Progenitor cell of endocrine pancreas (in vitro differentiated cells): ENCODE measurements at regions not wholly inside any gene's neighbourhood (a gene's known extent, or its start where the extent isn't known, plus 50 kb on each side); places are given as distances from the start of the nearest gene placed in this dataset.
"Not testable (repeated sequence)": the region's sequence is repeated elsewhere in the genome, so short reads cannot be mapped to it uniquely, and the experiment has no call there.

Experiments
- DNase-seq: peaks from one replicate; pipeline ENCODE4 v3.0.0; 2021; ENCODE audit warnings: low spot score; ENCODE audit not compliant: unreplicated experiment
- H3K27ac Mint-ChIP-seq: 2 replicates; pipeline ENCODE4 v1.8.0; 2021; ENCODE audit warnings: mild to moderate bottlenecking, moderate library complexity, mixed read lengths
- H3K27me3 Mint-ChIP-seq: 2 replicates; pipeline ENCODE4 v1.8.0; 2021; ENCODE audit warnings: mixed read lengths
- H3K36me3 Mint-ChIP-seq: 2 replicates; pipeline ENCODE4 v1.8.0; 2022; ENCODE audit warnings: mixed read lengths; ENCODE audit not compliant: insufficient read depth
- H3K4me1 Mint-ChIP-seq: 2 replicates; pipeline ENCODE4 v1.8.0; 2021; ENCODE audit warnings: low read depth, mixed read lengths
- H3K4me3 Mint-ChIP-seq: 2 replicates; pipeline ENCODE4 v1.8.0; 2021; ENCODE audit warnings: low read depth, mild to moderate bottlenecking, moderate library complexity, mixed read lengths
- H3K9me3 Mint-ChIP-seq: 2 replicates; pipeline ENCODE4 v1.8.0; 2021; ENCODE audit warnings: low read depth, mixed read lengths
- TF ChIP-seq, protein P1 (sequence below): fragments of 200-600 bp; sonication (generic); IDR thresholded peaks from one replicate; pipeline ENCODE4 v1.5.0; 2021; ENCODE audit warnings: antibody characterized with exemption, mild to moderate bottlenecking; ENCODE audit not compliant: unreplicated experiment

DNA sequence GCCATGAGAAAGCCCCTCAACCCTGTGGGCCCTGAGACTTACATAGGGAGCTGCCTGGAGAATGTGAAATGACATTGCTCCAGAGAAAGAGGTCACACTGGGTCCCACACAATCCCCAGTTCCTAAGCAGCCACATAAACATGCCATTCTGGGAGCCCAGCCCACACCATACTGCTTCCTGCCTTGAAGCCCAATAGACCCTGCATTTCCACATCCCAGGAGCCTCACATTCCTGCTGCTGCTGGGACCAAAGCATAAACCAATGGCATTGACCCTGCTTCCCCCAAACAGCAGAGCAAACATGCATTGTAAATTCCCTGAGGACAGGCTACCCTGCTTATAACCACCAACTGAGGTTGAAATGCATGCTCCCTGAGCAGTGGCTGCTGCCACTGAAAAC is 1117.6 kb upstream of the SLC39A10 start:
- Mint-ChIP-seq H3K36me3 (no peaks in the 10 kb centered on the region), H3K27me3 (no peaks in the 10 kb centered on the region), H3K9me3 (peaks cover 14% of the 10 kb centered on the region), H3K4me1 (no peaks in the 10 kb centered on the region), H3K27ac (no peak overlapping the region), H3K4me3 (no peak overlapping the region)
- TF ChIP-seq, protein P1, sequence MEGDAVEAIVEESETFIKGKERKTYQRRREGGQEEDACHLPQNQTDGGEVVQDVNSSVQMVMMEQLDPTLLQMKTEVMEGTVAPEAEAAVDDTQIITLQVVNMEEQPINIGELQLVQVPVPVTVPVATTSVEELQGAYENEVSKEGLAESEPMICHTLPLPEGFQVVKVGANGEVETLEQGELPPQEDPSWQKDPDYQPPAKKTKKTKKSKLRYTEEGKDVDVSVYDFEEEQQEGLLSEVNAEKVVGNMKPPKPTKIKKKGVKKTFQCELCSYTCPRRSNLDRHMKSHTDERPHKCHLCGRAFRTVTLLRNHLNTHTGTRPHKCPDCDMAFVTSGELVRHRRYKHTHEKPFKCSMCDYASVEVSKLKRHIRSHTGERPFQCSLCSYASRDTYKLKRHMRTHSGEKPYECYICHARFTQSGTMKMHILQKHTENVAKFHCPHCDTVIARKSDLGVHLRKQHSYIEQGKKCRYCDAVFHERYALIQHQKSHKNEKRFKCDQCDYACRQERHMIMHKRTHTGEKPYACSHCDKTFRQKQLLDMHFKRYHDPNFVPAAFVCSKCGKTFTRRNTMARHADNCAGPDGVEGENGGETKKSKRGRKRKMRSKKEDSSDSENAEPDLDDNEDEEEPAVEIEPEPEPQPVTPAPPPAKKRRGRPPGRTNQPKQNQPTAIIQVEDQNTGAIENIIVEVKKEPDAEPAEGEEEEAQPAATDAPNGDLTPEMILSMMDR: no peak
- no peak for DNase-seq

- no peaks in the 10 kb centered on the region for H3K27me3 Mint-ChIP-seq
- no peaks in the 10 kb centered on the region for H3K9me3 Mint-ChIP-seq
- no peak overlapping the region for H3K4me3 Mint-ChIP-seq
- H3K4me1 Mint-ChIP-seq: no peaks in the 10 kb centered on the region
- H3K36me3 Mint-ChIP-seq: no peaks in the 10 kb centered on the region
- H3K27ac Mint-ChIP-seq: no peak overlapping the region
- TF ChIP-seq, protein P1: no peak
- DNase-seq: no peak
Measured at GRCh38 chr2:194526121-194526520, 1130.9 kb upstream of the SLC39A10 start.

DNA sequence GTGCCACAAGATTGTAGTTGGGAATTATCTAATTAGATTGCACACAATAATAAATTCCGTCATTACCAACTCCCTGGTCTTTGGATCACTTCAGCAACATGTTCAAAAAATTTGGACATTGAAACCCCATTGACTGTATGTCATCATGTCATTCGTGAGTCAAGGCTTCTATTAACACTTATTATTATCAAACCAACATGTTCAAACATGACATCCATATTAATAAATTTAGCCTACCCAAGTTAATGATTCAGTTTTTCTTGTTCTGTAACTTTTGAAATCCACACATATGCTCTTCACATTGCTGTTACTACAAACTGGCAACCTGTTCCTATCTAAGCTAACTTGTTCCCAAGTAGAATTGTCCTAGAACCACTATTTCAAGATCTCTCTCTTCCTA is 1142.7 kb upstream of the SLC39A10 start:
- TF ChIP-seq, protein P1: no peak
- Mint-ChIP-seq H3K4me3 (no peak overlapping the region), H3K27me3 (no peaks in the 10 kb centered on the region), H3K4me1 (no peaks in the 10 kb centered on the region), H3K9me3 (peaks cover 10% of the 10 kb centered on the region), H3K27ac (no peak overlapping the region), H3K36me3 (no peaks in the 10 kb centered on the region)
- no peak for DNase-seq

DNA sequence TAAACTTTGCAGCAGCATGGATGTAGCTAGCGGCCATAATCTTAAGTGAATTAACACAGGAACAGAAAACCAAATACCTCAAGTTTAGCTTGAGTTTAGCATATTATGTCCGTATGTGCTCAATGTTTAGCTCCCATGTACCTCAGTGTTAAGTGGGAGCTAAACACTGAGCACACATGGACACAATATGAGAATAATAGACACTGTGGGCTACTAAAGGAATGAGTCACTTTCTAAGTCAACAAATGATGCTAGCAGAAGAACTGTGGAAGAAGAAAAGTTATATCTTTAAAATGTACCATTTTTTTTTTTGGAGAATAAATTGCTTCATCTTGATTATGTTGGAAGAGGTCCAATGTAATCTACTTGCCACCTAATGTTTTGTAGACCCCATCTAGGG is 1146.0 kb upstream of the SLC39A10 start:
- not testable (repeated sequence) for H3K4me1 Mint-ChIP-seq, DNase-seq, H3K27ac Mint-ChIP-seq, H3K27me3 Mint-ChIP-seq, H3K36me3 Mint-ChIP-seq, H3K9me3 Mint-ChIP-seq, H3K4me3 Mint-ChIP-seq

- H3K36me3 Mint-ChIP-seq, H3K27me3 Mint-ChIP-seq, H3K27ac Mint-ChIP-seq, H3K9me3 Mint-ChIP-seq, H3K4me1 Mint-ChIP-seq, DNase-seq, H3K4me3 Mint-ChIP-seq: not testable (repeated sequence)
Measured at GRCh38 chr2:194504876-194505275, 1152.2 kb upstream of the SLC39A10 start.

GRCh38 chr2:194495046-194495445 is 1162.0 kb upstream of the SLC39A10 start:
- H3K36me3 Mint-ChIP-seq: no peaks in the 10 kb centered on the region
- H3K9me3 Mint-ChIP-seq: no peaks in the 10 kb centered on the region
- no peaks in the 10 kb centered on the region for H3K4me1 Mint-ChIP-seq

More at GRCh38 chr2:194495046-194495445, 1162.0 kb upstream of the SLC39A10 start:
- DNase-seq: no peak
- Mint-ChIP-seq H3K27me3 (no peaks in the 10 kb centered on the region), H3K27ac (no peak overlapping the region), H3K4me3 (no peak overlapping the region)
- TF ChIP-seq, protein P1: no peak
